Tibial artery (tissue), 4 donors: ENCODE measurements at regions not wholly inside any gene's neighbourhood (a gene's known extent, or its start where the extent isn't known, plus 50 kb on each side); places are given as distances from the start of the nearest gene placed in this dataset.

ENCODE experiments used
- DNase-seq, 2 donors: peaks; one replicate each; pipeline ENCODE4 v3.0.0-alpha.2; 2019
- H3K27ac ChIP-seq, 2 donors: fragments of 200-600 bp; sonication (generic) in 1 of 2; 1 replicate in 1 of 2; 2 replicates in 1 of 2; pipeline ENCODE4 v1.5.1; 2018 to 2019; ENCODE audit warnings: mild to moderate bottlenecking in 1 of 2
- H3K27me3 ChIP-seq, 2 donors: fragments of 200-600 bp; sonication (generic) in 1 of 2; one replicate each; pipeline versions ENCODE4 v1.5.1 to v1.6.0; 2016 to 2019
- H3K36me3 ChIP-seq, 3 donors: fragments of 200-600 bp; sonication (generic) in 2 of 3; one replicate each; pipeline ENCODE4 v1.5.1; 2016 to 2019; ENCODE audit warnings: mild to moderate bottlenecking in 2 of 3
- H3K4me1 ChIP-seq, 4 donors: fragments of 200-600 bp; sonication (generic) in 2 of 4; 1 replicate in 3 of 4; 2 replicates in 1 of 4; pipeline ENCODE4 v1.5.1; 2016 to 2019
- H3K4me3 ChIP-seq, 2 donors: fragments of 200-600 bp; sonication (generic) in 1 of 2; 1 replicate in 1 of 2; 2 replicates in 1 of 2; pipeline ENCODE4 v1.5.1; 2018 to 2019; ENCODE audit warnings: mild to moderate bottlenecking in 2 of 2
- H3K9me3 ChIP-seq, 3 donors: fragments of 200-600 bp; sonication (generic) in 1 of 3; one replicate each; pipeline ENCODE4 v1.5.1; 2016 to 2019
- CTCF ChIP-seq, 2 experiments: fragments of 200-600 bp in 1 of 2; fragments of 450-650 bp in 1 of 2; IDR thresholded peaks; one replicate each; pipeline ENCODE4 v1.5.1; 2017 to 2019; ENCODE audit warnings: antibody characterized with exemption in 2 of 2, mild to moderate bottlenecking in 1 of 2, moderate library complexity in 1 of 2
- intact Hi-C: fragments of 100-400 bp; cut with DNase I; formaldehyde crosslinking; loops from one replicate; pipeline ENCODE4 v1.15.0; 2023; ENCODE audit warnings: low total_unique reads

- no peak for TF ChIP-seq CTCF (IDR thresholded peaks at IDR 0.05)
- intact Hi-C loops: no loop called here
- H3K36me3 ChIP-seq: no peaks in the 10 kb centered on the region
- H3K27me3 ChIP-seq: no peaks in the 10 kb centered on the region
- DNase-seq: no peak
- no peaks in the 10 kb centered on the region for H3K4me1 ChIP-seq
- no peaks in the 10 kb centered on the region for H3K9me3 ChIP-seq
- no peak overlapping the region for H3K27ac ChIP-seq
- H3K4me3 ChIP-seq: no peak overlapping the region
These were observed 378.0 kb downstream of the UQCRFS1 start for GRCh38 chr19:28834996-28835395.

- H3K4me1 ChIP-seq: no peaks in the 10 kb centered on the region
- H3K27me3 ChIP-seq: no peaks in the 10 kb centered on the region
- no peaks in the 10 kb centered on the region for H3K36me3 ChIP-seq
- H3K9me3 ChIP-seq: no peaks in the 10 kb centered on the region
- no peak for DNase-seq
- no peak for TF ChIP-seq CTCF (IDR thresholded peaks at IDR 0.05)
- intact Hi-C loops: no loop called here
- H3K27ac ChIP-seq: no peak overlapping the region
- no peak overlapping the region for H3K4me3 ChIP-seq
These were observed 381.5 kb downstream of the UQCRFS1 start for GRCh38 chr19:28831462-28831861.

GRCh38 chr19:28829762-28830161 is 383.2 kb downstream of the UQCRFS1 start:
- Histone ChIP-seq H3K27me3 (no peaks in the 10 kb centered on the region), H3K27ac (no peak overlapping the region), H3K9me3 (no peaks in the 10 kb centered on the region), H3K4me3 (no peak overlapping the region), H3K36me3 (no peaks in the 10 kb centered on the region), H3K4me1 (no peaks in the 10 kb centered on the region)
- TF ChIP-seq CTCF (IDR thresholded peaks at IDR 0.05): no peak
- DNase-seq: no peak
- intact Hi-C loops: no loop called here

- Histone ChIP-seq H3K36me3 (no peaks in the 10 kb centered on the region), H3K27me3 (no peaks in the 10 kb centered on the region), H3K9me3 (no peaks in the 10 kb centered on the region), H3K4me3 (no peak overlapping the region), H3K4me1 (no peaks in the 10 kb centered on the region), H3K27ac (no peak overlapping the region)
- DNase-seq: no peak
- intact Hi-C loops: no loop called here
- no peak for TF ChIP-seq CTCF (IDR thresholded peaks at IDR 0.05)
These were observed 383.6 kb downstream of the UQCRFS1 start for GRCh38 chr19:28829359-28829758.

- Histone ChIP-seq H3K27me3 (no peaks in the 10 kb centered on the region), H3K9me3 (no peaks in the 10 kb centered on the region), H3K27ac (no peak overlapping the region), H3K4me1 (no peaks in the 10 kb centered on the region), H3K36me3 (no peaks in the 10 kb centered on the region), H3K4me3 (no peak overlapping the region)
- TF ChIP-seq CTCF (IDR thresholded peaks at IDR 0.05): no peak
- intact Hi-C loops: no loop called here
- no peak for DNase-seq
These were observed 384.6 kb downstream of the UQCRFS1 start for GRCh38 chr19:28828276-28828870.

- Histone ChIP-seq H3K27me3 (no peaks in the 10 kb centered on the region), H3K4me1 (no peaks in the 10 kb centered on the region), H3K9me3 (no peaks in the 10 kb centered on the region), H3K4me3 (no peak overlapping the region), H3K36me3 (no peaks in the 10 kb centered on the region), H3K27ac (no peak overlapping the region)
- intact Hi-C loops: no loop called here
- TF ChIP-seq CTCF (IDR thresholded peaks at IDR 0.05): no peak
- no peak for DNase-seq
These were observed 385.6 kb downstream of the UQCRFS1 start for GRCh38 chr19:28827382-28827781.
